HG03378 (cell line): ENCODE measurements at regions not wholly inside any gene's neighbourhood (a gene's known extent, or its start where the extent isn't known, plus 50 kb on each side); places are given as distances from the start of the nearest gene placed in this dataset.

Source experiments
- ATAC-seq: cut with Tn5 transposase; IDR thresholded peaks from one replicate; pipeline ENCODE4 v1.9.1; 2021; ENCODE audit warnings: mild to moderate bottlenecking, moderate library complexity; ENCODE audit not compliant: unreplicated experiment

- peak; percentile 75 for ATAC-seq
Observed at GRCh38 chr6:21375151-21376116, 218.1 kb upstream of the SOX4 start.

GRCh38 chr6:21377356-21377755, 216.2 kb upstream of the SOX4 start:
- no peak for ATAC-seq

GRCh38 chr6:21381331-21381963, 212.1 kb upstream of the SOX4 start:
- ATAC-seq, result no peak

GRCh38 chr6:21382821-21383449, 210.6 kb upstream of the SOX4 start:
- no peak for ATAC-seq

- ATAC-seq, result no peak
Observed at GRCh38 chr6:21383450-21384085, 210.0 kb upstream of the SOX4 start.

DNA sequence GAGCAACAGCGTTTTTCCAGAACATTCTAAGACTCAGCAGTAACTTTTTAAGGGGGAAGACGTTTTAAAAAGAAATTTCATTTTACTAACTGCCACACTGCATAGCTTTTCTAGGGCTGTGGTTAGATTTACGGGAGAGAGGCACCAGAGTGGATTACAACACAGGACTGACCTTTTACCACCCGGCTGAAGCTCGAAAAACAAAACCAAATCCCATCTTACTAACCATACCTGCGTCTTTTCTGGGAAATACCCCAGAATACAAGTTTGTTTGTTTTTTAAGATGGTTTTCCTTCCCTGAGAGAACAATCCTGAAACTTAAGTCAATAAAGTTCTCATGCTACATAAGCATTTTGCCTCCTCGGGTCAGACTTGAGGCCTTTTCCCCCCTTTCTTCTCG, 209.3 kb upstream of the SOX4 start:
- no peak for ATAC-seq

- ATAC-seq, result no peak
Observed at GRCh38 chr6:21386744-21387143, 206.8 kb upstream of the SOX4 start.

- no peak for ATAC-seq
Observed at GRCh38 chr6:21390532-21391213, 202.9 kb upstream of the SOX4 start.

DNA sequence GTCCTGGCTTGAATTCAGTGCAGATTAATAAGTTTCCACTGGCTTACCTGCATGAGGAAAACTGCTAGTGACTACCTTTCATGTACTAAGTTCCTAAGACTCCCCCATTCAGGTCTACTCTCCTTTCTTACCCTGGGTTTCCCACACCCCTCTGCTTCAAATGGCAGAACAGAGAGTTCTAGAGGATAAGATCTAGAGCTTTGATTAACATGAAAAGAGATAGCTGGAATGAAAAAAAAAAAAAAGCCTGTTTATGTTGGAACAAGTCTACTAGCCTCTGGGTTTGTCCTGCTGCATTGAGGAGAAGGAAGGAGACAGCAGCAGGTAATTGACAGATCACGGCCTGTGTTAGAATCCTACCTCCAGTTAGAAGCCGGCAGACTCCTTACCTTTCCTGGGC, 201.4 kb upstream of the SOX4 start:
- ATAC-seq, result no peak

DNA sequence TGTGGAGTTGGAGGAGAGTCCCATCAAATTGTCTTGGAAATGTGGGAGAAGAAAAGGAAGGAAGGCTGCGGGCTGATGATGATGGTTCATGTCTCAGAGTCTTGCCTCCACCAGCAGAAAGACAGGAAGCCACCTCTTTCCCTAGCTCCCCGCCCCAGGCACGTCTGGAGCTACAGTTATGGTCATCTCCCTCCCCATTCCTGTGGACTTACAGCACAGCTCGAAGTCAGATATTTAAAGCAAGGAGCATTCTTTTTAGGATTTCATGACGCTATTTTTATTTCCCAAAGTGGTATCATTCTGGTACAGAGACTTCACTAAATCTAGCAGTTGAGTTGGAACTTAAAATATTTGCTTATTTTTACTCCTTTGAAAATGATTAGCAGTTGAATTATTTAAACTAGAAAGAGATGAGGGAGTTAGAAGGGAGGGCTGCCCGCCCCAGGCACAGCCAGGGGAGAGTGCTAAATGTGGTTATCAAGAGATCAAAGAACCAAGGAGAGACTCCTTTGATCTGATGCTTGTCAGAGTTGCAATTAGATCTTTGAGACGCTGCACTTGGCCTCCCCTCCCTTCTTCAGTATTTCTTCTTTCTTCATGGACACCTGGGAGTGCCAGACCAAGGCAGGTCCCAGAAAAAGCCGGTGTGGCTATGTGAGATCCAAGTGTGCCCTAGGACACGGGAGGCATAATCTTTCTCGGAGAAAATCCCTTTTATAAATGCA, 199.9 kb upstream of the SOX4 start:
- ATAC-seq, result no peak

- ATAC-seq, result no peak
Observed at GRCh38 chr6:21395121-21395520, 198.4 kb upstream of the SOX4 start.

GRCh38 chr6:21396313-21396712, 197.2 kb upstream of the SOX4 start:
- ATAC-seq, result no peak

- no peak for ATAC-seq
Observed at GRCh38 chr6:21398741-21399325, 194.7 kb upstream of the SOX4 start.

DNA sequence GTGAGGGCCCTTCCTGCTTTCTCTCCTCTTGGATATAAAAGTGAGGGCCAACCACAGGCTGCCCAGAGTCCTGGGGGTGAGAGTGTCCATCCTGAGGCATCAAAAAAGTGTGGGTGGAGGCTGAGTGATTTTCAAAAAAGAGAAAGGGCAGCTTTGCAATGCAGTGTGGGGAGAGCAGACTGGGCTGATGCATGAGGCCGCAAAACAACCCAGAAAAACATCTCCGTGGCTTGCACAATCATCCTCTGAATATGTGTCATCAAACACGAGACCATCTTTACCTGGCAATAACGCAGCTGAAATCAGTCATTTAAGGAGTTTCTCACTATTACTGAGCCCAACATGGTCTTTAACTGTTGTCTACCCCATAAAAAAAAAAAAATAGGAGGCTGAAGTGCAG, 191.2 kb upstream of the SOX4 start:
- peak; percentile 90 for ATAC-seq

DNA sequence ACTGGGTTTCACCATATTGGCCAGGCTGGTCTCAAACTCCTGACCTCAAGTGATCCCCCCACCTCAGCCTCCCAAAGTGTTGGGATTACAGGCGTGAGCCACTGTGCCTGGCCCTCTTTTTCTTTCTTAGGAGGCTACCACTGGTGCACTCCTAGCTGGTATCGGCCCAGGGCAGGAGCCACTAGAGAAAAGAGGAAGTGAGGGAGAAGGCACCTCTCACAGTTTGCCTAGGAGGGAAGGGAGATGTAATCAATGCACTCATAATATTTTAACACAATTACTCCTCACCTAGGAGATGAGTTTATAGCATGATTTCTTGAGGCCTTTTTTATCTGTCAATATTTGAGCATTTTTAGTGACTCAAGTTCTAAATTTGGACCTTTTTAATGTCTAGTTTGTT, 189.0 kb upstream of the SOX4 start:
- ATAC-seq, result peak; percentile 69

GRCh38 chr6:21406316-21406715, 187.2 kb upstream of the SOX4 start:
- no peak for ATAC-seq

- no peak for ATAC-seq
Observed at GRCh38 chr6:21409231-21409630, 184.3 kb upstream of the SOX4 start.

DNA sequence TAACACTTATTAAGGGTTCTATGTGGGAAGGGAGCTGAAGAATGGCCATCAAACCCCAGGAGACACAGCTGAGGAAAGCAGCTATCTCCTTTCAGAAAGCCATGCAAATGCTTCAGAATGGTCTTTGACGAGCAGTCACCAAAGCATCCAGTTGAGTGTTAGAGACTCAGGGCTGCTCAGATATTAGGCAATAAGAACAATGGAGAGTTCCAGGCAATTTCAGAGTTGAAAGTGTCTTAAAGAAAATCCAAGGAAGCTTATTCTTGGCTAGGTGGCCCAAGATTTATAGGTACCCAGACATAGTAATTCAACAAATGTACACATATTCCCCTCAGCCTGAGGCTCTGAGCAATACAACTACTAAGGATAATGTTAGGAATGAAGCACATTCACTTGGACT, 180.1 kb upstream of the SOX4 start:
- no peak for ATAC-seq

DNA sequence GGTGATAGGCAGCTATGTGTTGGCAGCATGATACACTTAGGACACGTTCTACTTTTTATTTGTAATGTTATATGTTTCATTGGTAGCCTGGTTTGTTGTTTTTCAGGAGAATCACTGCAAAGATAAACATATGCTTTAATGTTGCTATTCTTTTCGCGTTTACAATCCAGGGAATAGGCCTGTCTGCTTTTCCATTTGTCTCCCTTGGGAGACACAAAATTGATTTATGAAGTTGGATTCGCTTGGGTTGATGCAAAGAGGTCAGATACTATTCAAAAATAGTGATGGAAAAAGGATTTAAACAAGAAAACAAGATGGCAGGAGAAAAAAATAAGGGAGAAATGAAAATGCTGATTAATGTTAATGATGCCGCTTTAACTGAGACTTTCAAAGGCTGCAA, 179.5 kb upstream of the SOX4 start:
- no peak for ATAC-seq
